Keratinocyte (primary cell): ENCODE measurements at regions not wholly inside any gene's neighbourhood (a gene's known extent, or its start where the extent isn't known, plus 50 kb on each side); places are given as distances from the start of the nearest gene placed in this dataset.

Source experiments
- CTCF ChIP-seq, 3 experiments: IDR thresholded peaks in 1 of 3; conservative IDR thresholded peaks in 1 of 3; optimal IDR thresholded peaks in 1 of 3; 2 replicates in 2 of 3; 3 replicates in 1 of 3; pipeline versions ENCODE3 to v1.5.1; 2011; ENCODE audit warnings: low read length in 3 of 3, mild to moderate bottlenecking in 3 of 3, moderate library complexity in 2 of 3, control low read depth in 1 of 3, inconsistent platforms in 1 of 3; ENCODE audit not compliant: insufficient read depth in 2 of 3; ENCODE audit errors: extremely low read depth in 1 of 3
- EZH2 ChIP-seq: IDR thresholded peaks from one replicate; pipeline ENCODE4 v1.6.1; 2012; ENCODE audit warnings: inconsistent platforms, mild to moderate bottlenecking, low read length, moderate library complexity

DNA sequence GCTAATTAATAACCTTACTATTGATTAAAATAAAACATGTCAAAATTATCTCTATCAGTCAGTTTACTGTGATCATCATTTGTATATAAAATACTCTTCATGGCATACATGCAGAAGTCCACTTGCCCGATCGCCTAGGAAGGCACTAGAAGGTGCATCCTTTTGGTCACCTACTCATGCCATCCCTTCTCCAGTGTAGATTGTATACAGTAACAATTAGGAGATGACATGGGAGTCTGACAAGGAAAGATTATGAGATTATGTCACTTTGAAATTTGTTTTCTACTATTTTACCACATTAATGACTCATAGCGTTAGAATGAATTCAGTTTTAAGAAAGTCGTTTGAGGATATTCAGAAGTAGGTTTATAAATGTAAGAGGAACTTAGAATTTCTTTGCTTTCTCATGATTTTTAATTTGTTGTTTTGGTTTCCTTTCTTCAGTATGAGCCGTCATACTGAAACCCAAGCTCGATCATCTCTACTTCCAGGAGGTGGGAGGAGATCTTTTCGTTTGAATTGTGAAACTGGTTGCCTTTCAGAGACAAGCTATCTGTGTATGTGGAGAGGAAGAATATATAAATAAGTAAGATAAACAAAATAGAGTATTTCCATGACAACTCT is 51.1 kb upstream of the UNC5C start:
- TF ChIP-seq CTCF (optimal IDR thresholded peaks at IDR 0.05 in 1 of 3, IDR thresholded peaks at IDR 0.05 in 1 of 3, conservative IDR thresholded peaks at IDR 0.05 in 1 of 3; ENCODE audit: extremely low read depth in 1 of 3, insufficient read depth in 2 of 3, low read length in 3 of 3) (no peak), EZH2 (no peak)
